HG03066 (cell line): ENCODE measurements at regions not wholly inside any gene's neighbourhood (a gene's known extent, or its start where the extent isn't known, plus 50 kb on each side); places are given as distances from the start of the nearest gene placed in this dataset.
"Not testable (repeated sequence)": the region's sequence is repeated elsewhere in the genome, so short reads cannot be mapped to it uniquely, and the experiment has no call there.

Source experiments
- ATAC-seq: cut with Tn5 transposase; IDR thresholded peaks from one replicate; pipeline ENCODE4 v1.9.1; 2021; ENCODE audit warnings: low read depth; ENCODE audit not compliant: unreplicated experiment

DNA sequence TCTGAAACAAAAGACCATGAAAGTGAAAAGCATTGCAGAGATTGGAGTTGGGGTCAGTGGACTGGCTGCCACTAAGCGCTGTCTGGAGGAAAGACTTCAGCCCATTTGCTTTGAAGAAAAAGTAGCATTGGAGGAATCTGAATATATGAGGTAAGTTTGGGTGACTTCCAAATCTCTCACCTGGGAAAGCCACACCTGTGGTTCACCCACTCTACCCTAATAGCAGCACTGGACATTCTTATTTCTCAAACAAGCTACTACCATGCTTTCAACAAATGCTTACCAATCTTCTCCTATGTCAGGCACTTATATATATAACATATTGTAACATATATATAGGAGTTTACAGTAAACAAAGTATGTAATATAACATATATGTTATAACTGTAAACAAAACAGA lies 76.0 kb upstream of the POGK start:
- ATAC-seq: no peak

DNA sequence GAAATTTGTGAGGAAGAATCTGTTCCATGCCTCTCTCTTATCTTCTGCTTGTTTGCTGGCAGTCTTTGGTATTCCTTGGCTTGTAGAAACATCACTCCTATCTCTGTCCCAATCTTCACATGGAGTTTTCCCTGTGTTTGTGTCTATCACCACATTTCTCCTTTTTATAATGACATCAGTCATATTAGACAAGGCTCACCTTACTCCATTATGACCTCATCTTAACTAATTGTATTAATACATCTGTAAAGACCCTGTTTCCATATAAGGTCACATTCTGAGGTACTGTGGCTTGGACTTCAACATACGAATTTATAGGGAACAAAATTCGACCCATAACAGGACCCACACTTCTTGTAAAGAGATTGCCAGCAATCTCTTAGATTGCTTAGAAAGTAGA lies 72.3 kb upstream of the POGK start:
- no peak for ATAC-seq

DNA sequence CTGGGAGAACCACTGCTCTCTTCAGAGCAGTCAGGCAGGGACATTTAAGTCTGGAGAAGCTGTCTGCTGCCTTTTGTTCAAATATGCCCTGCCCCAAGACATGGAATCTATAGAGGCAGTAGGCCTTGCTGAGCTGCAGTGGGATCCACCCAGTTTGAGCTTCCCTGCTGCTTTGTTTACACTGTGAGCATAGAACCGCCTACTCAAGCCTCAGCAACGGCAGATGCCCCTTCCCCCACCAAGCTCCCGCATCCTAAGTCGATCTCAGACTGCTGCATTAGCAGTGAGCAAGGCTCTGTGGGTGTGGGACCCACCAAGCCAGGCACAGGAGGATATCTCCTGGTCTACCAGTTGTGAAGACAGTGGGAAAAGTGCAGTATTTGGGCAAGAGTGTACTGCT lies 54.6 kb upstream of the POGK start:
- not testable (repeated sequence) for ATAC-seq

GRCh38 chr1:166785987-166786386 lies 53.3 kb upstream of the POGK start:
- ATAC-seq: no peak

DNA sequence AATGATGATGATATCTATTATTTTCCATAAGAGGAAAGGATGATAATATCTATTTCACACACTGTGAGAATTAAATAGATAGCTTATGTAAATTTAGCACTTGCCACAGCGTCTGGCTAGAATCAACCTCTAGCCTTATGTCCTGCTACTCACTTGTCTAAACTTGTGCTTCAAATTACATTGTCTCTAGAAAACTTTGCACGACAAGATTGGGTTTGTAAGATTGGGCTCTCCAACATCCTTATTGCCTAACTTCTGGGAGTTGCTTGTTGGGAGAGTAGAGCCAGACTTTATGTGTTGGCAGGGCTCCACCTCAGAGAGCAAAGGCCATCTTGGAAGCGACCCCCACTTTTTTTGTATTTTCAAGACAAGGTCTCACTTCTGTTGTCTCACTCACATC lies 50.0 kb upstream of the POGK start:
- ATAC-seq: no peak
